Adrenal gland (tissue), 5 donors: ENCODE measurements at regions not wholly inside any gene's neighbourhood (a gene's known extent, or its start where the extent isn't known, plus 50 kb on each side); places are given as distances from the start of the nearest gene placed in this dataset.

Experiments
- POLR2A ChIP-seq, 2 donors: fragments of 450-650 bp; IDR thresholded peaks; one replicate each; pipeline ENCODE4 v1.6.1; 2017; ENCODE audit warnings: antibody characterized with exemption in 2 of 2, mild to moderate bottlenecking in 2 of 2, moderate library complexity in 1 of 2
- TF ChIP-seq, protein P1 (sequence below), 6 experiments: fragments of 450-650 bp in 4 of 6; fragments of 200-600 bp in 2 of 6; sonication (generic) in 1 of 6; IDR thresholded peaks; 1 replicate in 5 of 6; 2 replicates in 1 of 6; pipeline versions ENCODE4 v1.5.1 to v1.8.0; 2016 to 2021; ENCODE audit warnings: antibody characterized with exemption in 6 of 6, mild to moderate bottlenecking in 2 of 6, moderate library complexity in 1 of 6
- donor health status: DM: no; HTN: no; CAD: no.

DNA sequence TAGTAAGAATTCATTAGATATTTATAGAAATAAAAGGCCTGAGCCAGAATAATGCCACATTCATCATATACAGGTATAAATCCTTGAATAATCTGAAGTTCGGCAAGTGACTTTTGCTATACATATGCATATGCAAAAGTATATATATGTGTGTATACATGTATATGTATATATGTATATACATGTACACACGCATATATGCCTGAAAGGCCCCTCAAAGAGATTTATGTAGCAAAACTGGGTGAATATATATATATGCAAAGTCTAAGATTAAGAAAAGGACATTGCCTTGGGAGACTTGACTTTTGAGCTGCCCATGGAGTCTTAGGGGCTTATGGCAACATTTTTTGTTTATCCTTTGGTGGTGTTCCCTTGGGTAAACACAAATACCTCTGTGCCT, 231.4 kb downstream of the BMP2 start:
- TF ChIP-seq, protein P1, sequence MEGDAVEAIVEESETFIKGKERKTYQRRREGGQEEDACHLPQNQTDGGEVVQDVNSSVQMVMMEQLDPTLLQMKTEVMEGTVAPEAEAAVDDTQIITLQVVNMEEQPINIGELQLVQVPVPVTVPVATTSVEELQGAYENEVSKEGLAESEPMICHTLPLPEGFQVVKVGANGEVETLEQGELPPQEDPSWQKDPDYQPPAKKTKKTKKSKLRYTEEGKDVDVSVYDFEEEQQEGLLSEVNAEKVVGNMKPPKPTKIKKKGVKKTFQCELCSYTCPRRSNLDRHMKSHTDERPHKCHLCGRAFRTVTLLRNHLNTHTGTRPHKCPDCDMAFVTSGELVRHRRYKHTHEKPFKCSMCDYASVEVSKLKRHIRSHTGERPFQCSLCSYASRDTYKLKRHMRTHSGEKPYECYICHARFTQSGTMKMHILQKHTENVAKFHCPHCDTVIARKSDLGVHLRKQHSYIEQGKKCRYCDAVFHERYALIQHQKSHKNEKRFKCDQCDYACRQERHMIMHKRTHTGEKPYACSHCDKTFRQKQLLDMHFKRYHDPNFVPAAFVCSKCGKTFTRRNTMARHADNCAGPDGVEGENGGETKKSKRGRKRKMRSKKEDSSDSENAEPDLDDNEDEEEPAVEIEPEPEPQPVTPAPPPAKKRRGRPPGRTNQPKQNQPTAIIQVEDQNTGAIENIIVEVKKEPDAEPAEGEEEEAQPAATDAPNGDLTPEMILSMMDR (IDR thresholded peaks at IDR 0.05) = no peak
- TF ChIP-seq POLR2A (IDR thresholded peaks at IDR 0.05) = no peak
